Fibroblast of lung (primary cell): ENCODE measurements at regions not wholly inside any gene's neighbourhood (a gene's known extent, or its start where the extent isn't known, plus 50 kb on each side); places are given as distances from the start of the nearest gene placed in this dataset.

Source experiments
- DNase-seq, 2 donors: peaks; one replicate each; pipeline versions ENCODE4 v3.0.0 to v3.0.0-alpha.2; 2010; ENCODE audit warnings: low read depth in 2 of 2
- H2AFZ ChIP-seq: 2 replicates; pipeline ENCODE4 v1.5.1; 2012; ENCODE audit warnings: low read length, control low read depth, inconsistent platforms
- H3K27ac ChIP-seq: 2 replicates; pipeline ENCODE4 v1.5.1; 2011; ENCODE audit warnings: low read length, control low read depth; ENCODE audit not compliant: insufficient read depth
- H3K27me3 ChIP-seq: 2 replicates; pipeline ENCODE4 v1.5.1; 2011; ENCODE audit warnings: mild to moderate bottlenecking, low read length; ENCODE audit not compliant: control insufficient read depth, insufficient read depth
- H3K36me3 ChIP-seq: 2 replicates; pipeline ENCODE4 v1.5.1; 2011; ENCODE audit warnings: low read length; ENCODE audit not compliant: control insufficient read depth, insufficient read depth
- H3K4me1 ChIP-seq: 2 replicates; pipeline ENCODE4 v1.5.1; 2011; ENCODE audit warnings: low read length; ENCODE audit not compliant: control insufficient read depth, insufficient read depth; ENCODE audit errors: extremely low read depth
- H3K4me2 ChIP-seq: 2 replicates; pipeline ENCODE4 v1.5.1; 2011; ENCODE audit warnings: low read length, control low read depth; ENCODE audit not compliant: insufficient read depth; ENCODE audit errors: extremely low read depth
- H3K4me3 ChIP-seq, 4 experiments: fragments of 200-600 bp in 1 of 4; sonication (generic) in 1 of 4; replicated peaks in 1 of 4; 2 replicates each; pipeline ENCODE4 v1.5.1; 2011 to 2016; ENCODE audit warnings: low read length in 4 of 4, low read depth in 3 of 4, mild to moderate bottlenecking in 3 of 4, control low read depth in 2 of 4, inconsistent platforms in 1 of 4, mixed read lengths in 1 of 4; ENCODE audit not compliant: insufficient read depth in 1 of 4; ENCODE audit errors: control extremely low read depth in 1 of 4
- H3K79me2 ChIP-seq: 2 replicates; pipeline ENCODE4 v1.5.1; 2012; ENCODE audit warnings: mild to moderate bottlenecking, low read length, inconsistent platforms; ENCODE audit not compliant: control insufficient read depth, insufficient read depth
- H3K9ac ChIP-seq: 2 replicates; pipeline ENCODE4 v1.5.1; 2011; ENCODE audit warnings: mild to moderate bottlenecking, low read length, control low read depth; ENCODE audit not compliant: insufficient read depth
- H3K9me3 ChIP-seq: 2 replicates; pipeline ENCODE4 v1.5.1; 2012; ENCODE audit warnings: low read depth, low read length; ENCODE audit not compliant: control insufficient read depth, insufficient read depth
- H4K20me1 ChIP-seq: 2 replicates; pipeline ENCODE4 v1.5.1; 2011; ENCODE audit warnings: low read length; ENCODE audit not compliant: control insufficient read depth, insufficient read depth; ENCODE audit errors: extremely low read depth
- CTCF ChIP-seq, 2 donors: IDR thresholded peaks in 1 of 2; conservative IDR thresholded peaks in 1 of 2; 1 replicate in 1 of 2; 2 replicates in 1 of 2; pipeline ENCODE4 v1.5.1; 2011 to 2012; ENCODE audit warnings: low read length in 2 of 2, control low read depth in 1 of 2, inconsistent platforms in 1 of 2, low read depth in 1 of 2, mild to moderate bottlenecking in 1 of 2
- EZH2 ChIP-seq: IDR thresholded peaks from 2 replicates; pipeline ENCODE4 v1.5.1; 2012; ENCODE audit warnings: low read length, control low read depth, mild to moderate bottlenecking; ENCODE audit errors: missing control alignments

GRCh38 chr2:118732432-118732831, 115.0 kb downstream of the EN1 start:
- no peak for TF ChIP-seq EZH2
- TF ChIP-seq CTCF (conservative IDR thresholded peaks at IDR 0.05 in 1 of 2, IDR thresholded peaks at IDR 0.05 in 1 of 2; ENCODE audit: low read depth in 1 of 2, low read length in 2 of 2), result no peak
- DNase-seq, result peak in 1 of 2 donors; percentile 32
- no peak overlapping the region for H3K4me3 ChIP-seq
- H2AFZ ChIP-seq, result no peak overlapping the region
- H3K79me2 ChIP-seq, result no peaks in the 10 kb centered on the region
- no peaks in the 10 kb centered on the region for H3K9me3 ChIP-seq
- no peak overlapping the region for H3K27ac ChIP-seq
- no peak overlapping the region for H3K4me2 ChIP-seq
- no peaks in the 10 kb centered on the region for H3K27me3 ChIP-seq
- no peaks in the 10 kb centered on the region for H3K36me3 ChIP-seq
- H3K9ac ChIP-seq, result no peak overlapping the region
- H4K20me1 ChIP-seq, result no peaks in the 10 kb centered on the region
- H3K4me1 ChIP-seq, result no peaks in the 10 kb centered on the region

GRCh38 chr2:118731413-118731812, 116.0 kb downstream of the EN1 start:
- Histone ChIP-seq H4K20me1 (no peaks in the 10 kb centered on the region), H3K4me2 (no peak overlapping the region)

GRCh38 chr2:118730405-118730804, 117.0 kb downstream of the EN1 start:
- no peak for DNase-seq
- H3K9me3 ChIP-seq, result no peaks in the 10 kb centered on the region
- H4K20me1 ChIP-seq, result no peaks in the 10 kb centered on the region
- no peak overlapping the region for H3K9ac ChIP-seq
- H3K4me2 ChIP-seq, result no peak overlapping the region
- TF ChIP-seq CTCF (conservative IDR thresholded peaks at IDR 0.05 in 1 of 2, IDR thresholded peaks at IDR 0.05 in 1 of 2; ENCODE audit: low read depth in 1 of 2, low read length in 2 of 2), result no peak
- TF ChIP-seq EZH2, result no peak
- H3K27ac ChIP-seq, result no peak overlapping the region
- no peaks in the 10 kb centered on the region for H3K79me2 ChIP-seq
- H3K27me3 ChIP-seq, result no peaks in the 10 kb centered on the region
- no peak overlapping the region for H2AFZ ChIP-seq
- H3K36me3 ChIP-seq, result no peaks in the 10 kb centered on the region
- H3K4me1 ChIP-seq, result no peaks in the 10 kb centered on the region
- no peak overlapping the region for H3K4me3 ChIP-seq

More at GRCh38 chr2:118731413-118731812, 116.0 kb downstream of the EN1 start:
- no peak for TF ChIP-seq CTCF (conservative IDR thresholded peaks at IDR 0.05 in 1 of 2, IDR thresholded peaks at IDR 0.05 in 1 of 2; ENCODE audit: low read depth in 1 of 2, low read length in 2 of 2)
- no peak for TF ChIP-seq EZH2
- no peaks in the 10 kb centered on the region for H3K4me1 ChIP-seq
- no peaks in the 10 kb centered on the region for H3K36me3 ChIP-seq
- H3K27ac ChIP-seq, result no peak overlapping the region
- H3K9me3 ChIP-seq, result no peaks in the 10 kb centered on the region
- no peak overlapping the region for H3K4me3 ChIP-seq
- no peak overlapping the region for H2AFZ ChIP-seq
- H3K79me2 ChIP-seq, result no peaks in the 10 kb centered on the region
- no peaks in the 10 kb centered on the region for H3K27me3 ChIP-seq
- DNase-seq, result no peak
- no peak overlapping the region for H3K9ac ChIP-seq
